SK-N-MC (cell line): ENCODE measurements at regions not wholly inside any gene's neighbourhood (a gene's known extent, or its start where the extent isn't known, plus 50 kb on each side); places are given as distances from the start of the nearest gene placed in this dataset.

Experiments
- EZH2 ChIP-seq: fragments of 200-600 bp; sonication (generic); IDR thresholded peaks from one replicate; pipeline ENCODE4 v1.6.1; 2017; ENCODE audit warnings: antibody characterized with exemption
- POLR2AphosphoS5 ChIP-seq: IDR thresholded peaks from 2 replicates; pipeline ENCODE4 v1.6.1; 2012; ENCODE audit warnings: mild to moderate bottlenecking, low read depth, low read length, borderline replicate concordance

GRCh38 chr7:9891056-9891455 is 1082.6 kb upstream of the PHF14 start:
- no peak for TF ChIP-seq EZH2
- no peak for TF ChIP-seq POLR2AphosphoS5
